Non-pigmented ciliary epithelial cell (primary cell): ENCODE measurements at regions not wholly inside any gene's neighbourhood (a gene's known extent, or its start where the extent isn't known, plus 50 kb on each side); places are given as distances from the start of the nearest gene placed in this dataset.

Experiments
- DNase-seq: peaks from one replicate; pipeline ENCODE4 v3.0.0-alpha.2; 2010; ENCODE audit warnings: low read depth

GRCh38 chr11:69931060-69931910, 112.1 kb upstream of the FGF3 start:
- no peak for DNase-seq

GRCh38 chr11:69931994-69932910, 113.0 kb upstream of the FGF3 start:
- no peak for DNase-seq

- no peak for DNase-seq
Observed at GRCh38 chr11:69934861-69935494, 115.8 kb upstream of the FGF3 start.

- no peak for DNase-seq
Observed at GRCh38 chr11:69935941-69936505, 116.8 kb upstream of the FGF3 start.

GRCh38 chr11:69936771-69937170, 117.6 kb upstream of the FGF3 start:
- DNase-seq = no peak

- DNase-seq = no peak
Observed at GRCh38 chr11:69938206-69938605, 119.0 kb upstream of the FGF3 start.

GRCh38 chr11:69939551-69940245, 120.5 kb upstream of the FGF3 start:
- no peak for DNase-seq

GRCh38 chr11:69940246-69940610, 121.0 kb upstream of the FGF3 start:
- DNase-seq = no peak

GRCh38 chr11:69941546-69942332, 122.5 kb upstream of the FGF3 start:
- no peak for DNase-seq

- DNase-seq = no peak
Observed at GRCh38 chr11:69942333-69942820, 123.2 kb upstream of the FGF3 start.

- no peak for DNase-seq
Observed at GRCh38 chr11:69943066-69943465, 123.8 kb upstream of the FGF3 start.

GRCh38 chr11:69943506-69943905, 124.3 kb upstream of the FGF3 start:
- DNase-seq = no peak

GRCh38 chr11:69944146-69944795, 125.1 kb upstream of the FGF3 start:
- no peak for DNase-seq

GRCh38 chr11:69945157-69945556, 125.9 kb upstream of the FGF3 start:
- DNase-seq = no peak

- no peak for DNase-seq
Observed at GRCh38 chr11:69947059-69947792, 128.0 kb upstream of the FGF3 start.

- DNase-seq = no peak
Observed at GRCh38 chr11:69947793-69948255, 128.6 kb upstream of the FGF3 start.

- DNase-seq = no peak
Observed at GRCh38 chr11:69948256-69949141, 129.3 kb upstream of the FGF3 start.

GRCh38 chr11:69949327-69949726, 128.8 kb upstream of the ANO1 start:
- peak; percentile 71 for DNase-seq
